ENCODE measurements at regions not wholly inside any gene's neighbourhood (a gene's known extent, or its start where the extent isn't known, plus 50 kb on each side); places are given as distances from the start of the nearest gene placed in this dataset.
"Not testable (repeated sequence)": the region's sequence is repeated elsewhere in the genome, so short reads cannot be mapped to it uniquely, and the experiment has no call there.

- POLR2A ChIA-PET, result no interaction called here
- H3K27ac Mint-ChIP-seq (ENCODE audit: low read depth, unreplicated experiment), result no peak overlapping the region
- H3K27me3 Mint-ChIP-seq (ENCODE audit: insufficient read depth, unreplicated experiment), result no peaks in the 10 kb centered on the region
- TF ChIP-seq CTCF (IDR thresholded peaks at IDR 0.05; ENCODE audit: unreplicated experiment), result no peak
- intact Hi-C loops (cut with micrococcal nuclease), result no loop called here
- BruUV-seq (replicated peaks), result no TSS peak
- no peaks in the 10 kb centered on the region for H3K4me1 Mint-ChIP-seq (ENCODE audit: insufficient read depth, unreplicated experiment)
- H3K4me3 Mint-ChIP-seq (ENCODE audit: unreplicated experiment), result no peak overlapping the region
- H3K9me3 Mint-ChIP-seq (ENCODE audit: unreplicated experiment), result no peaks in the 10 kb centered on the region
- CTCF ChIA-PET, result interaction anchor here (0.7 kb wide), 1 partner anchor 11 kb away, joined by 3 read pairs; no protein-coding TSS in a partner anchor
- no peaks in the 10 kb centered on the region for H3K36me3 Mint-ChIP-seq (ENCODE audit: insufficient read depth, unreplicated experiment)
- DNase-seq (ENCODE audit: unreplicated experiment), result no peak
Measured at GRCh38 chr5:167104351-167104750, 1187.1 kb upstream of the WWC1 start.

GRCh38 chr5:167105941-167106340 lies 1185.5 kb upstream of the WWC1 start:
- Mint-ChIP-seq H3K4me3 (ENCODE audit: unreplicated experiment) (no peak overlapping the region), H3K27me3 (ENCODE audit: insufficient read depth, unreplicated experiment) (no peaks in the 10 kb centered on the region), H3K27ac (ENCODE audit: low read depth, unreplicated experiment) (no peak overlapping the region), H3K4me1 (ENCODE audit: insufficient read depth, unreplicated experiment) (no peaks in the 10 kb centered on the region), H3K36me3 (ENCODE audit: insufficient read depth, unreplicated experiment) (no peaks in the 10 kb centered on the region), H3K9me3 (ENCODE audit: unreplicated experiment) (no peaks in the 10 kb centered on the region)
- intact Hi-C loops (cut with micrococcal nuclease), result no loop called here
- no peak for DNase-seq (ENCODE audit: unreplicated experiment)
- ChIA-PET CTCF (interaction anchor here (0.7 kb wide), 2 partner anchors 33 to 1162 kb away, joined by 3 read pairs; no protein-coding TSS in a partner anchor), POLR2A (no interaction called here)
- no TSS peak for BruUV-seq (replicated peaks)
- no peak for TF ChIP-seq CTCF (IDR thresholded peaks at IDR 0.05; ENCODE audit: unreplicated experiment)

GRCh38 chr5:167107684-167108083 lies 1183.8 kb upstream of the WWC1 start:
- no peak for DNase-seq (ENCODE audit: unreplicated experiment)
- CTCF ChIA-PET, result no interaction called here
- Mint-ChIP-seq H3K9me3 (ENCODE audit: unreplicated experiment) (no peaks in the 10 kb centered on the region), H3K27me3 (ENCODE audit: insufficient read depth, unreplicated experiment) (no peaks in the 10 kb centered on the region), H3K27ac (ENCODE audit: low read depth, unreplicated experiment) (no peak overlapping the region), H3K36me3 (ENCODE audit: insufficient read depth, unreplicated experiment) (no peaks in the 10 kb centered on the region), H3K4me1 (ENCODE audit: insufficient read depth, unreplicated experiment) (no peaks in the 10 kb centered on the region), H3K4me3 (ENCODE audit: unreplicated experiment) (no peak overlapping the region)
- no TSS peak for BruUV-seq (replicated peaks)
- peak; percentile 5 for TF ChIP-seq CTCF (IDR thresholded peaks at IDR 0.05; ENCODE audit: unreplicated experiment)
- POLR2A ChIA-PET, result interaction anchor here (0.6 kb wide), 1 partner anchor 60 kb away, joined by 3 read pairs; no protein-coding TSS in a partner anchor
- intact Hi-C loops (cut with micrococcal nuclease), result no loop called here

- H3K36me3 Mint-ChIP-seq (ENCODE audit: insufficient read depth, unreplicated experiment); DNase-seq (ENCODE audit: unreplicated experiment); H3K27me3 Mint-ChIP-seq (ENCODE audit: insufficient read depth, unreplicated experiment); H3K9me3 Mint-ChIP-seq (ENCODE audit: unreplicated experiment); H3K4me3 Mint-ChIP-seq (ENCODE audit: unreplicated experiment); H3K27ac Mint-ChIP-seq (ENCODE audit: low read depth, unreplicated experiment); CTCF ChIA-PET; intact Hi-C loops (cut with micrococcal nuclease); BruUV-seq (replicated peaks); H3K4me1 Mint-ChIP-seq (ENCODE audit: insufficient read depth, unreplicated experiment): not testable (repeated sequence)
- POLR2A ChIA-PET, result interaction anchor here (0.6 kb wide), 1 partner anchor 60 kb away, joined by 3 read pairs; no protein-coding TSS in a partner anchor
Measured at GRCh38 chr5:167108266-167108665, 1183.2 kb upstream of the WWC1 start.

- intact Hi-C loops (cut with micrococcal nuclease), result no loop called here
- BruUV-seq (replicated peaks), result no TSS peak
- Mint-ChIP-seq H3K36me3 (ENCODE audit: insufficient read depth, unreplicated experiment) (no peaks in the 10 kb centered on the region), H3K27ac (ENCODE audit: low read depth, unreplicated experiment) (no peak overlapping the region), H3K4me1 (ENCODE audit: insufficient read depth, unreplicated experiment) (no peaks in the 10 kb centered on the region), H3K9me3 (ENCODE audit: unreplicated experiment) (no peaks in the 10 kb centered on the region), H3K4me3 (ENCODE audit: unreplicated experiment) (no peak overlapping the region), H3K27me3 (ENCODE audit: insufficient read depth, unreplicated experiment) (no peaks in the 10 kb centered on the region)
- no peak for DNase-seq (ENCODE audit: unreplicated experiment)
- no peak for TF ChIP-seq CTCF (IDR thresholded peaks at IDR 0.05; ENCODE audit: unreplicated experiment)
- POLR2A ChIA-PET, result no interaction called here
- CTCF ChIA-PET, result no interaction called here
Measured at GRCh38 chr5:167112556-167112955, 1178.9 kb upstream of the WWC1 start.

All from MCF 10A (cell line).